NCI-H345 treated with DMSO at 0.1 percent for 48 hours (cell line): ENCODE measurements at regions not wholly inside any gene's neighbourhood (a gene's known extent, or its start where the extent isn't known, plus 50 kb on each side); places are given as distances from the start of the nearest gene placed in this dataset.
"Not testable (repeated sequence)": the region's sequence is repeated elsewhere in the genome, so short reads cannot be mapped to it uniquely, and the experiment has no call there.

Source experiments
- DNase-seq: peaks from one replicate; lab custom pipeline; 2025; ENCODE audit not compliant: unreplicated experiment; lab: John Stamatoyannopoulos, UW

- no peak for DNase-seq
Measured at GRCh38 chr10:71081229-71081560, 131.2 kb upstream of the UNC5B start.

GRCh38 chr10:71081912-71082311 is 130.5 kb upstream of the UNC5B start:
- DNase-seq: no peak

- no peak for DNase-seq
Measured at GRCh38 chr10:71082960-71083715, 129.2 kb upstream of the UNC5B start.

- no peak for DNase-seq
Measured at GRCh38 chr10:71083716-71083975, 128.7 kb upstream of the UNC5B start.

GRCh38 chr10:71084061-71084817 is 128.1 kb upstream of the UNC5B start:
- DNase-seq: no peak

- DNase-seq: no peak
Measured at GRCh38 chr10:71084818-71085126, 127.6 kb upstream of the UNC5B start.

GRCh38 chr10:71085689-71086438 is 126.5 kb upstream of the UNC5B start:
- no peak for DNase-seq

- DNase-seq: no peak
Measured at GRCh38 chr10:71086439-71087080, 125.8 kb upstream of the UNC5B start.

GRCh38 chr10:71087622-71088021 is 124.7 kb upstream of the UNC5B start:
- DNase-seq: no peak

- no peak for DNase-seq
Measured at GRCh38 chr10:71088054-71088453, 124.3 kb upstream of the UNC5B start.

GRCh38 chr10:71088578-71088977 is 123.8 kb upstream of the UNC5B start:
- DNase-seq: not testable (repeated sequence)

GRCh38 chr10:71089162-71089561 is 123.2 kb upstream of the UNC5B start:
- no peak for DNase-seq

GRCh38 chr10:71090330-71090729 is 122.0 kb upstream of the UNC5B start:
- DNase-seq: no peak

GRCh38 chr10:71090801-71091200 is 121.6 kb upstream of the UNC5B start:
- DNase-seq: no peak

GRCh38 chr10:71092812-71093401 is 119.5 kb upstream of the UNC5B start:
- DNase-seq: no peak

GRCh38 chr10:71093531-71093930 is 118.8 kb upstream of the UNC5B start:
- DNase-seq: no peak

- no peak for DNase-seq
Measured at GRCh38 chr10:71094712-71095390, 117.5 kb upstream of the UNC5B start.

GRCh38 chr10:71099731-71100361 is 112.5 kb upstream of the UNC5B start:
- no peak for DNase-seq

- DNase-seq: no peak
Measured at GRCh38 chr10:71103961-71104360, 108.4 kb upstream of the UNC5B start.

- DNase-seq: not testable (repeated sequence)
Measured at GRCh38 chr10:71106151-71106550, 106.2 kb upstream of the UNC5B start.
